ENCODE measurements at regions not wholly inside any gene's neighbourhood (a gene's known extent, or its start where the extent isn't known, plus 50 kb on each side); places are given as distances from the start of the nearest gene placed in this dataset.

DNA sequence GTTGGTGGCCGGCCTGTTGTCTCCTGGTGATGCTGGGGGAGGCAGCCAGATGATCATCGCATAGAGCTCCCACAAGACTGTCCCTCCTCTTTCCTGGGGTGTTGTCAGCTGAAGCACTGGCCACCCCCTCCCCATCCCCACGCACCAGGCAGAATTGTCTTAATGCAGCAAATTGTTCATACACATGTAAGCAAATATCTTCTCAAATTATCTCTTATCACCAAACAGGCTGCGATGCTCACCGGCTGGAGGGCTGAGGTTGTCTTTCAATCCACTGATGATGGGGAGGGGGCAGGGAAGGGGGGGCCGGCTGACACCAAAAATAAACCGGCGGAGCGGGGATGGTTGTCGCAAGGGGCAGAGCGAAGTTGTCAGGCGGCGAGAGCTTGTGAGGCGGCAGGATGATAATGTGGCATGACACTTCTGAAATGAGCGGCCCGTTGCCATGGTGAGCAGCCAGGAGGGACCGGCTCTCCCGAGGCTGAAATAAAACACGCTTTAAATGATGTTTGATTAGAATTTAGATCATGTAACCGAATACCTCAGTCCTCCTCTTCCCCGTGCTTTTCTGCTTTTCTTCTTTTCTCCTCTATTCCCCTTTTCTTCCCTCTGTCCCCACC lies 59.8 kb downstream of the MRM1 start:
- ChIA-PET CTCF (no interaction called here), POLR2A (no interaction called here)
- Mint-ChIP-seq H3K4me1 (peaks cover 7% of the 10 kb centered on the region), H3K9me3 (no peaks in the 10 kb centered on the region), H3K27me3 (peaks cover 29% of the 10 kb centered on the region), H3K36me3 (ENCODE audit: low read depth) (no peaks in the 10 kb centered on the region), H3K27ac (peak overlapping the region; percentile 68), H3K4me3 (no peak overlapping the region)
- no peak for DNase-seq

GRCh38 chr17:36661688-36662087 lies 60.3 kb downstream of the MRM1 start:
- CTCF ChIA-PET: no interaction called here
- Mint-ChIP-seq H3K36me3 (ENCODE audit: low read depth) (no peaks in the 10 kb centered on the region), H3K4me1 (peaks cover 5% of the 10 kb centered on the region), H3K27me3 (peaks cover 27% of the 10 kb centered on the region), H3K27ac (no peak overlapping the region), H3K4me3 (no peak overlapping the region), H3K9me3 (no peaks in the 10 kb centered on the region)
- DNase-seq: no peak
- POLR2A ChIA-PET: no interaction called here

DNA sequence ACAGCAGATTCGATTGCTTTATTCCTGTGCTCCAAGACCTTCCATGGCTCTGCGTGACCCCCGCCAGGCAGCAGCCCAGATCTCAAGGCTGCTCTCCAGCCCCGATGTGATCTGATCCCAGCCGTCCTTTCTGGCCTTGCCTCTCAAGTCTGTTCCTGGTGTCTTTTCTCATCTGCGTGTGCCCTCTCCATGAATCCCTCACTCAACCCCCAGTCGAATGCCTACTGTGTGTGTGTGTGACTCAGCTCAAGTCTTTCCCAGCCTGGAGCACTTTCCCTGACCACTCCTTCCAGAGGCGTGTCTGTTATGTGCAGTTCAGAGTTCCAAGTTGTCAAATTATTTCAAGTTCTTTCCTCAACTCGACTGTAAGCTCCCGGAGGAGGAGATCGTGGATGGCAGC lies 64.0 kb downstream of the MRM1 start:
- Mint-ChIP-seq H3K36me3 (ENCODE audit: low read depth) (no peaks in the 10 kb centered on the region), H3K4me3 (no peak overlapping the region), H3K27ac (no peak overlapping the region), H3K27me3 (peaks cover 8% of the 10 kb centered on the region), H3K4me1 (no peaks in the 10 kb centered on the region), H3K9me3 (no peaks in the 10 kb centered on the region)
- CTCF ChIA-PET: interaction anchor here (1.1 to 1.4 kb wide), 2 partner anchors 9 kb away, joined by 3 to 4 read pairs; no protein-coding TSS in a partner anchor
- POLR2A ChIA-PET: no interaction called here
- DNase-seq: no peak

DNA sequence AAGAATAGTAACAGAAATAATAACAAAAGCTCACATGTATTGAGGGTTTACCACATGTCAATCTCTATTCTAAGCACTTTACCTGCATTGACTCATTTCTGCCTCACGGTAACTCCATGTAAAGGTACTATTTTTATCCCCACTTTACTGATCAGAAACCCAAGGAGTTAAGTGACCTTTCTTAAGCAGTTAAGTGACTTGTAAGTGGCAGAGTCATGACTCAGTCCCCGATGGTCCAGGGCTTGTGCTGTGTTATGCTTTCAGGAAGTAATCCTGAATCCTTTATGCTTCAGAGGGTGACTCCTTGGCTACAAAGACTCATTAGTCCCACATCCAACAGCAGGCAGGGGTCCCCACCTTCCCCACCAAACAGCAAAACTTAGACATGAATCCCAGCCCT lies 66.5 kb downstream of the MRM1 start:
- Mint-ChIP-seq H3K4me1 (peaks cover 19% of the 10 kb centered on the region), H3K27ac (no peak overlapping the region), H3K27me3 (peaks cover 5% of the 10 kb centered on the region), H3K9me3 (no peaks in the 10 kb centered on the region), H3K4me3 (no peak overlapping the region), H3K36me3 (ENCODE audit: low read depth) (no peaks in the 10 kb centered on the region)
- DNase-seq: no peak
- ChIA-PET POLR2A (no interaction called here), CTCF (interaction anchor here (1.6 kb wide), 1 partner anchor 20 kb away, joined by 3 read pairs; no protein-coding TSS in a partner anchor)

- H3K27ac Mint-ChIP-seq: no peak overlapping the region
- H3K36me3 Mint-ChIP-seq (ENCODE audit: low read depth): peaks cover 3% of the 10 kb centered on the region
- no peak for DNase-seq
- ChIA-PET POLR2A (no interaction called here), CTCF (interaction anchor here (1.3 to 1.6 kb wide), 2 partner anchors 19 to 66 kb away, joined by 3 read pairs; no protein-coding TSS in a partner anchor)
- peaks cover 28% of the 10 kb centered on the region for H3K4me1 Mint-ChIP-seq
- peaks cover 2% of the 10 kb centered on the region for H3K27me3 Mint-ChIP-seq
- H3K9me3 Mint-ChIP-seq: no peaks in the 10 kb centered on the region
- H3K4me3 Mint-ChIP-seq: no peak overlapping the region
Observed at GRCh38 chr17:36668824-36669223, 67.4 kb downstream of the MRM1 start.

DNA sequence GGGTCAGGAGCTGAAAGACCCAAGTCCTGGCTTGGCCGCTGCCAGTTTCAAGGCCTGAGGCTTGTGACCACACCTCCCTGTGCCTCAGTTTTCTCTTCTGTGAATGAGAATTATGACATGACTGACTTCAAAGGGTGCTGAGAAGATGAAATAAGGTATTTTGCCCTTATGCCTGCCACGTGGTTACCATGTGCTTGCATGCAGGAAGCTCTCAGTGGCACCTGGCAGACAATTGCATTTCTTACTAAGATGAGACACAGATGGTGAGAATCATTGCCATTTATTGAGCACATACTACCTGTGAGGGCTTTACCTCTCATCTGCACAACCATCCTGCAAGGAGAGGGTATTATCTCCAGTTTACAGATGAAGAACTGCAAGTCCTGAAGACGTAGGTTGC lies 69.8 kb downstream of the MRM1 start:
- peaks cover 1% of the 10 kb centered on the region for H3K27me3 Mint-ChIP-seq
- POLR2A ChIA-PET: no interaction called here
- no peak overlapping the region for H3K27ac Mint-ChIP-seq
- no peak overlapping the region for H3K4me3 Mint-ChIP-seq
- CTCF ChIA-PET: interaction anchor here (0.7 kb wide), 1 partner anchor 473 kb away, joined by 4 read pairs; no protein-coding TSS in a partner anchor
- H3K9me3 Mint-ChIP-seq: no peaks in the 10 kb centered on the region
- DNase-seq: peak; percentile 11
- H3K4me1 Mint-ChIP-seq: peaks cover 51% of the 10 kb centered on the region
- peaks cover 3% of the 10 kb centered on the region for H3K36me3 Mint-ChIP-seq (ENCODE audit: low read depth)

- H3K36me3 Mint-ChIP-seq (ENCODE audit: low read depth): peaks cover 3% of the 10 kb centered on the region
- ChIA-PET POLR2A (no interaction called here), CTCF (interaction anchor here (1.0 kb wide), 1 partner anchor 19 kb away, joined by 3 read pairs; no protein-coding TSS in a partner anchor)
- no peaks in the 10 kb centered on the region for H3K9me3 Mint-ChIP-seq
- H3K4me3 Mint-ChIP-seq: peak overlapping the region; percentile 61
- H3K4me1 Mint-ChIP-seq: peaks cover 59% of the 10 kb centered on the region
- peak overlapping the region; percentile 94 for H3K27ac Mint-ChIP-seq
- no peak for DNase-seq
- peaks cover 1% of the 10 kb centered on the region for H3K27me3 Mint-ChIP-seq
Observed at GRCh38 chr17:36672403-36672918, 71.1 kb downstream of the MRM1 start.

DNA sequence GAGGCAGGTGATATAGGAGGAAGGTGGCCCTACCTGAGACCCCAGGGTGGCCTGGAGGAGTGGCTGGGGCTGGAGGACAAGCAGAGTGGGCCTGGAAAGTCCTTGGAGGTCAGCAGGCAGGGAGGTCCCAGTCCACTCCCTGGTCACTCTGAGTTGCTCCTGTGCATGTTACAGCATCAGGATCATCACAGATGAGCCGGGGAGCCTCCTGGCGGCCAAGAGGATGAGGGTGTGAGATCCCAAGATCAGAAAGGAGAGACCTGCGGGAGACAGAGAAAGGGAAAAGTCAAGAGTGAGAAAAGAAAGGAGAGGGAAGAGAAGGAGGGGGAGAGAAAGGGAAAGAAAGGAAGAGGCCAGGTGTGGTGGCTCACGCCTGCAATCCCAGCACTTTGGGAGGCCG lies 71.7 kb downstream of the MRM1 start:
- no peak for DNase-seq
- ChIA-PET CTCF (interaction anchor here (1.0 kb wide), 1 partner anchor 19 kb away, joined by 3 read pairs; no protein-coding TSS in a partner anchor), POLR2A (no interaction called here)
- Mint-ChIP-seq H3K9me3 (no peaks in the 10 kb centered on the region), H3K27ac (peak overlapping the region; percentile 94), H3K27me3 (peaks cover 1% of the 10 kb centered on the region), H3K36me3 (ENCODE audit: low read depth) (peaks cover 3% of the 10 kb centered on the region), H3K4me3 (peak overlapping the region; percentile 61), H3K4me1 (peaks cover 59% of the 10 kb centered on the region)

DNA sequence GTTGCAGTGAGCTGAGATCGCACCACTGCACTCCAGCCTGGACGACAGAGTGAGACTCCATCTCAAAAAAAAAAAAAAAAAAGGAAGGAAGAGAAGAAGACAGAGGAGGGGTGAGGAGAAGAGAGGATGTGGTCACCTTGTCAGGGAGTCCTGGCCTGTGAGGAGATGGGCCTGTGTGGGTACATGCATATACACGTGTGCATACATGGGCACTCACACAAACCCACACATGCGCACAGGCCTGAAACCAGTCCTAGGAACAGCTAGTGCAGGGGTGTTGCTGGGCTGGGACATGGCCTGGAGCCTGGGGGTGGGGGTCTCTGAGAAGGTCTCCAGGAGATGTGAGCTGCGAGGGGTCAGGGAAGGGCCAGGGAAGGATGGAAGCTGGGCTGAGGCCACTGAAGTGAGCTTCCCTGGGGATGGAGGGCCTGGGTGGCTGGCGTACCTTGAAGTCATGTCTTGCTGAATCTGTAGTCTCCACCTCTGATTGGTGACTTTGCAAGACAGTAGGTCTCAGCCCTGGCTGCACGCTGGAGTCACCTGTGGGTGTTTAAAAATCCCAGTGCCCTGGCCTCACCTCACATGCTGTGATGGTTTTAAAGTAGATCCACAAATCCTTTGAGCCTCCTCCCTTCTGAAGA lies 72.4 kb downstream of the MRM1 start:
- CTCF ChIA-PET: interaction anchor here (0.9 to 1.0 kb wide), 4 partner anchors 9 to 47 kb away, joined by 3 to 6 read pairs (median 3); no protein-coding TSS in a partner anchor
- H3K27me3 Mint-ChIP-seq: peaks cover 1% of the 10 kb centered on the region
- H3K9me3 Mint-ChIP-seq: no peaks in the 10 kb centered on the region
- peak; percentile 23 for DNase-seq
- peak overlapping the region; percentile 94 for H3K27ac Mint-ChIP-seq
- H3K4me3 Mint-ChIP-seq: peak overlapping the region; percentile 61
- H3K36me3 Mint-ChIP-seq (ENCODE audit: low read depth): peaks cover 3% of the 10 kb centered on the region
- peaks cover 59% of the 10 kb centered on the region for H3K4me1 Mint-ChIP-seq
- POLR2A ChIA-PET: no interaction called here

DNA sequence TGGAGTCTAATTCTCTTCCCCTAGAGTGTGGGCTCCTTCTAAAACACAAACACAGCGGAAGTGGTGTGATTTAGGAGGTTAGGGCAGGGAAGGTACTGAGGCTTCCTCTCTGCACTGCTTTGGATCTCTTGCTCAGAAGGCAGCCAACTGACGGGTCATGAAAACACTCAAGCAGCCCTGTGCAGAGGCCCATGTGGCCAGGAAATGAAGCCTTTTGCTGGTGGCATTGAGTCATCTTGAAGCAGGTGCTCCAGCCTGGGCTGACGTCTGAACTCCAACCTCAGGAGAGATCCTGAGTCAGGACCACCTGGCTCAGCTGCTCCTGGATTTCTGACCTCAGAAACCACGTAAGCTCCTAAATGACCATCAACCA lies 72.9 kb downstream of the MRM1 start:
- ChIA-PET CTCF (interaction anchor here (0.9 to 1.0 kb wide), 3 partner anchors 9 to 46 kb away, joined by 3 to 6 read pairs (median 3); no protein-coding TSS in a partner anchor), POLR2A (no interaction called here)
- peak overlapping the region; percentile 94 for H3K27ac Mint-ChIP-seq
- peaks cover 3% of the 10 kb centered on the region for H3K36me3 Mint-ChIP-seq (ENCODE audit: low read depth)
- H3K4me1 Mint-ChIP-seq: peaks cover 59% of the 10 kb centered on the region
- H3K27me3 Mint-ChIP-seq: peaks cover 1% of the 10 kb centered on the region
- H3K4me3 Mint-ChIP-seq: peak overlapping the region; percentile 61
- peak; percentile 75 for DNase-seq
- H3K9me3 Mint-ChIP-seq: no peaks in the 10 kb centered on the region

DNA sequence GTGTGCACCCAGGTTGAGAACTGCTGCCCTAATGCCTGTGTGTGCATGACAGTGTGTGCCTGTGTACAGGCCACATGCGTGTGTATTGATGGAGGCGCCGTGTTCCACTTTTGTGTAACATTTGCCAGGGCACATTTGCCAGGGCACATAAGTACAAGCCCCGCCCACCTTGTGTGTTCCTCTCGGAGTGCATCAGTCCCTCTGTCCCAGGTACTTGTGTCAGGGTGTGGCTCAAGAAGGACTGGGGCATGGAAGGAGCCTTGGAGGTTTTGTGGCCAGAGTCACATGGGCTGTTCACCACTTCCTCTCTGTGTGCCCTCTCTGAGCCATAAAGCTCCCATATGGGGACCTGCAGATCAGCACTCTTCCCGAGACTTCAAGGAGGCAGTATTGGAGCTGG lies 73.9 kb downstream of the MRM1 start:
- Mint-ChIP-seq H3K4me1 (peaks cover 59% of the 10 kb centered on the region), H3K36me3 (ENCODE audit: low read depth) (peaks cover 3% of the 10 kb centered on the region), H3K27ac (peak overlapping the region; percentile 94), H3K4me3 (peak overlapping the region; percentile 47), H3K27me3 (peaks cover 1% of the 10 kb centered on the region), H3K9me3 (no peaks in the 10 kb centered on the region)
- peak; percentile 65 for DNase-seq
- CTCF ChIA-PET: interaction anchor here (0.6 kb wide), 1 partner anchor 506 kb away, joined by 3 read pairs; no protein-coding TSS in a partner anchor
- POLR2A ChIA-PET: no interaction called here

- H3K27me3 Mint-ChIP-seq: peaks cover under 1% of the 10 kb centered on the region
- H3K36me3 Mint-ChIP-seq (ENCODE audit: low read depth): peaks cover 3% of the 10 kb centered on the region
- ChIA-PET CTCF (interaction anchor here (0.5 to 1.0 kb wide), 3 partner anchors 73 to 506 kb away, joined by 3 to 4 read pairs (median 3); no protein-coding TSS in a partner anchor), POLR2A (no interaction called here)
- peak overlapping the region; percentile 94 for H3K27ac Mint-ChIP-seq
- DNase-seq: peak; percentile 42
- peak overlapping the region; percentile 47 for H3K4me3 Mint-ChIP-seq
- no peaks in the 10 kb centered on the region for H3K9me3 Mint-ChIP-seq
- H3K4me1 Mint-ChIP-seq: peaks cover 56% of the 10 kb centered on the region
Observed at GRCh38 chr17:36675786-36676185, 74.4 kb downstream of the MRM1 start.

- no peak overlapping the region for H3K4me3 Mint-ChIP-seq
- no peaks in the 10 kb centered on the region for H3K9me3 Mint-ChIP-seq
- ChIA-PET POLR2A (no interaction called here), CTCF (no interaction called here)
- no peaks in the 10 kb centered on the region for H3K27me3 Mint-ChIP-seq
- no peak overlapping the region for H3K27ac Mint-ChIP-seq
- H3K4me1 Mint-ChIP-seq: peaks cover 20% of the 10 kb centered on the region
- H3K36me3 Mint-ChIP-seq (ENCODE audit: low read depth): no peaks in the 10 kb centered on the region
- DNase-seq: no peak
Observed at GRCh38 chr17:36679815-36680467, 78.6 kb downstream of the MRM1 start.
